Epidermal melanocyte (primary cell): ENCODE measurements at regions not wholly inside any gene's neighbourhood (a gene's known extent, or its start where the extent isn't known, plus 50 kb on each side); places are given as distances from the start of the nearest gene placed in this dataset.
"Not testable (repeated sequence)": the region's sequence is repeated elsewhere in the genome, so short reads cannot be mapped to it uniquely, and the experiment has no call there.

Experiments used
- DNase-seq: peaks from one replicate; pipeline ENCODE4 v3.0.0; 2011; ENCODE audit warnings: low spot score; ENCODE audit not compliant: insufficient read length

GRCh38 chr2:239747771-239748170 is 277.4 kb downstream of the NDUFA10 start:
- DNase-seq, result no peak

- DNase-seq, result no peak
These were observed 277.9 kb downstream of the NDUFA10 start for GRCh38 chr2:239747274-239747673.

GRCh38 chr2:239746559-239747246 is 278.4 kb downstream of the NDUFA10 start:
- no peak for DNase-seq

- DNase-seq, result peak; percentile 38
These were observed 279.5 kb downstream of the NDUFA10 start for GRCh38 chr2:239745386-239746227.

GRCh38 chr2:239744706-239745340 is 280.3 kb downstream of the NDUFA10 start:
- DNase-seq, result no peak

GRCh38 chr2:239743206-239743605 is 281.9 kb downstream of the NDUFA10 start:
- DNase-seq, result no peak

- no peak for DNase-seq
These were observed 282.8 kb downstream of the NDUFA10 start for GRCh38 chr2:239742377-239742776.

GRCh38 chr2:239739206-239739605 is 285.9 kb downstream of the NDUFA10 start:
- DNase-seq, result no peak

- no peak for DNase-seq
These were observed 287.0 kb downstream of the NDUFA10 start for GRCh38 chr2:239738159-239738558.

- DNase-seq, result no peak
These were observed 288.0 kb downstream of the NDUFA10 start for GRCh38 chr2:239737144-239737463.

- no peak for DNase-seq
These were observed 288.6 kb downstream of the NDUFA10 start for GRCh38 chr2:239736358-239737143.

GRCh38 chr2:239735829-239736357 is 289.2 kb downstream of the NDUFA10 start:
- no peak for DNase-seq

- no peak for DNase-seq
These were observed 289.9 kb downstream of the NDUFA10 start for GRCh38 chr2:239735131-239735828.

- no peak for DNase-seq
These were observed 290.6 kb downstream of the NDUFA10 start for GRCh38 chr2:239734436-239735005.

- no peak for DNase-seq
These were observed 292.5 kb downstream of the NDUFA10 start for GRCh38 chr2:239732666-239733010.

- DNase-seq, result no peak
These were observed 293.0 kb downstream of the NDUFA10 start for GRCh38 chr2:239731998-239732665.

GRCh38 chr2:239731422-239731821 is 293.7 kb downstream of the NDUFA10 start:
- no peak for DNase-seq

- no peak for DNase-seq
These were observed 294.2 kb downstream of the NDUFA10 start for GRCh38 chr2:239730897-239731296.

- not testable (repeated sequence) for DNase-seq
These were observed 294.6 kb downstream of the NDUFA10 start for GRCh38 chr2:239730567-239730882.
